ENCODE measurements at regions not wholly inside any gene's neighbourhood (a gene's known extent, or its start where the extent isn't known, plus 50 kb on each side); places are given as distances from the start of the nearest gene placed in this dataset.
A peak's percentile ranks its signal among the peaks of the same experiment; 100 is the strongest.

GRCh38 chr21:43315244-43316137 lies 111.4 kb downstream of the SIK1 start:
- POLR2A ChIA-PET (ENCODE audit: partially characterized antibody): no interaction called here
- Histone ChIP-seq H4K5ac (ENCODE audit: insufficient read length, low read depth, low read length) (no peak overlapping the region), H3K79me2 (ENCODE audit: control insufficient read depth in 1 of 2, insufficient read depth in 2 of 2, low read length in 2 of 2) (no peaks in the 10 kb centered on the region), H3K9ac (replicated peaks in 1 of 4; ENCODE audit: extremely low read depth in 1 of 4, low read depth in 3 of 4, low read length in 3 of 4) (no peak overlapping the region), H3K9me3 (ENCODE audit: insufficient read depth in 2 of 2, low read depth in 1 of 2, low read length in 1 of 2) (peaks cover 9 to 13% of the 10 kb centered on the region in 2 experiments; a peak in 3 of 4 replicates), H2AK5ac (ENCODE audit: low read depth, low read length) (no peak overlapping the region), H4K91ac (replicated peaks; ENCODE audit: insufficient read length, low read length) (no peak overlapping the region), H3K36me3 (ENCODE audit: control insufficient read depth in 2 of 4, insufficient read depth in 4 of 4, low read length in 3 of 4) (no peaks in the 10 kb centered on the region), H2BK20ac (ENCODE audit: low read length) (no peak overlapping the region), H2BK5ac (ENCODE audit: low read depth, low read length) (no peak overlapping the region), H2BK12ac (ENCODE audit: low read depth, low read length) (no peak overlapping the region), H3K4me3 (ENCODE audit: extremely low read depth in 1 of 4, insufficient read depth in 2 of 4, low read depth in 3 of 4, low read length in 4 of 4) (no peak overlapping the region), H3K56ac (replicated peaks; ENCODE audit: insufficient read length, low read depth, low read length) (no peak overlapping the region), H3K23ac (ENCODE audit: insufficient read length) (no peak overlapping the region), H3K14ac (ENCODE audit: insufficient read length) (no peak overlapping the region), H3K4me2 (ENCODE audit: insufficient read depth in 1 of 2, low read depth in 2 of 2, low read length in 2 of 2) (no peak overlapping the region), H3K4me1 (replicated peaks in 1 of 4; ENCODE audit: control insufficient read depth in 3 of 4, insufficient read depth in 4 of 4, low read length in 3 of 4) (peaks cover 5 to 23% (median 16%) of the 10 kb centered on the region in 4 experiments), H3K23me2 (ENCODE audit: low read depth, low read length) (no peaks in the 10 kb centered on the region), H4K20me1 (replicated peaks in 1 of 2; ENCODE audit: control insufficient read depth in 1 of 2, insufficient read depth in 2 of 2, low read length in 2 of 2) (no peaks in the 10 kb centered on the region), H3K27ac (ENCODE audit: low read depth, low read length) (no peak overlapping the region), H2AFZ (ENCODE audit: low read length) (no peak overlapping the region), H4K8ac (ENCODE audit: extremely low read depth, insufficient read depth, low read length) (0 out of 2 replicates have a peak overlapping the region, but pooled peaks have one; percentile 14), H3K79me1 (ENCODE audit: low read depth, low read length) (no peaks in the 10 kb centered on the region), H3K4ac (replicated peaks; ENCODE audit: insufficient read length, low read depth, low read length) (peak overlapping the region; percentile 73), H3K18ac (ENCODE audit: extremely low read depth, low read length) (no peak overlapping the region), H2BK15ac (ENCODE audit: low read length) (no peak overlapping the region), H3K27me3 (replicated peaks in 1 of 4; ENCODE audit: control insufficient read depth in 3 of 4, extremely low read depth in 1 of 4, insufficient read depth in 3 of 4, low read length in 3 of 4) (no peaks in the 10 kb centered on the region), H2BK120ac (replicated peaks; ENCODE audit: low read depth, low read length) (no peak overlapping the region)
- CTCF ChIA-PET (ENCODE audit: partially characterized antibody): interaction anchor here (0.8 to 2.4 kb wide), 14 partner anchors 10 to 114 kb away, joined by 3 to 18 read pairs (median 4); no protein-coding TSS in a partner anchor
- WGBS, 2 experiments (ENCODE audit: extremely low coverage in 1 of 2, insufficient coverage in 1 of 2, insufficient read length in 1 of 2, insufficient replicate concordance in 2 of 2, low coverage in 1 of 2, low lambda C conversion rate in 2 of 2, missing lambda C conversion rate in 1 of 2): 82% methylated on average over 27 of the region's 27 CpGs; no CpG with 5 or more reads in 1 of the 2 experiments
- DNase-seq (ENCODE audit: low read depth in 1 of 2, low spot score in 2 of 2) (no peak), FAIRE-seq (no peak)
- no peak for TF ChIP-seq ZNF274 (IDR thresholded peaks at IDR 0.05; ENCODE audit: borderline replicate concordance, extremely low read depth, low read length)
- TF ChIP-seq RAD21 (IDR thresholded peaks at IDR 0.05 in 1 of 2, conservative IDR thresholded peaks at IDR 0.05 in 1 of 2; ENCODE audit: low read depth in 2 of 2, low read length in 2 of 2): peak; percentile 19 to 31; a peak in 3 of 4 replicates
- peak in 2 of 3 experiments; percentile 4 to 25; a peak in 1 of 4 replicates for TF ChIP-seq CTCF (IDR thresholded peaks at IDR 0.05; ENCODE audit: control extremely low read depth in 1 of 3, insufficient read depth in 1 of 3, low read depth in 1 of 3, low read length in 3 of 3)
- no peak for TF ChIP-seq CREB1 (IDR thresholded peaks at IDR 0.05)
- TF ChIP-seq SIN3A (conservative IDR thresholded peaks at IDR 0.05 in 1 of 2, IDR thresholded peaks at IDR 0.05 in 1 of 2; ENCODE audit: low read depth in 1 of 2, low read length in 2 of 2): no peak
- no peak for TF ChIP-seq TCF12 (IDR thresholded peaks at IDR 0.05; ENCODE audit: low read depth, low read length)

All from H1 (cell line).